ENCODE measurements at regions not wholly inside any gene's neighbourhood (a gene's known extent, or its start where the extent isn't known, plus 50 kb on each side); places are given as distances from the start of the nearest gene placed in this dataset.
"Not testable (repeated sequence)": the region's sequence is repeated elsewhere in the genome, so short reads cannot be mapped to it uniquely, and the experiment has no call there.

DNA sequence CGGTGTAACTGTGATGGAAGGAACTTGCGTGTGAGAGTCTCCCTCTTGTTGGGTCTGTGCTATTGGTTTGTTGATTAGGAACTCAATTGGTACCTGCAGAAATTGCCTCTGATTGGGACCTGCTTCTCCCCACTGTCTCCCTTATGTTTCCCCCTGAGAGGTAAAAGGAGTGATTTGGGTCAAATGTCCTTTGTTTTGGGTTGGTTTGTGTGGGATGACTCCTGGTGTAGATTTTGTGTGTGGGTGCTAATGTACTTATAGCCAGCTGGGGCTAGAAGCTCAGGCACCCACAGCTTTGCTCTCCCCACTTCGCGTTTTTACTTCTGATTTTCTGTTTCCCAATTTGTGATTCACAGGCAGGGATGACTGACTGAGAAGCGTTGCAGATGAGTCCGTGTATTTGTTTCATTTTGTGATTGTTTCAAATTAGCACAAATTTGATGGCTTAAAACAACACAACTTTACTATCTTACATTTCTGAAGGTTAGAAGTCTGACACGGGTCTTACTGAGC lies 79.1 kb downstream of the UTRN start:
- TF ChIP-seq HDGF (IDR thresholded peaks at IDR 0.05; ENCODE audit: borderline replicate concordance), result no peak
- no peak for TF ChIP-seq ZNF384 (IDR thresholded peaks at IDR 0.05)
- TF ChIP-seq CTBP1 (IDR thresholded peaks at IDR 0.05; ENCODE audit: borderline replicate concordance), result no peak
- no peak for TF ChIP-seq L3MBTL2 (conservative IDR thresholded peaks at IDR 0.05)
- no peak for TF ChIP-seq NFRKB (IDR thresholded peaks at IDR 0.05)
- no peak for TF ChIP-seq LEF1 (IDR thresholded peaks at IDR 0.05; ENCODE audit: borderline replicate concordance)
- no peak for TF ChIP-seq SUZ12 (IDR thresholded peaks at IDR 0.05)
- no peak for TF ChIP-seq ARNT (IDR thresholded peaks at IDR 0.05)
- TF ChIP-seq TARDBP (IDR thresholded peaks at IDR 0.05), result no peak
- TF ChIP-seq ELF4 (IDR thresholded peaks at IDR 0.05), result no peak
- TF ChIP-seq, protein P1, sequence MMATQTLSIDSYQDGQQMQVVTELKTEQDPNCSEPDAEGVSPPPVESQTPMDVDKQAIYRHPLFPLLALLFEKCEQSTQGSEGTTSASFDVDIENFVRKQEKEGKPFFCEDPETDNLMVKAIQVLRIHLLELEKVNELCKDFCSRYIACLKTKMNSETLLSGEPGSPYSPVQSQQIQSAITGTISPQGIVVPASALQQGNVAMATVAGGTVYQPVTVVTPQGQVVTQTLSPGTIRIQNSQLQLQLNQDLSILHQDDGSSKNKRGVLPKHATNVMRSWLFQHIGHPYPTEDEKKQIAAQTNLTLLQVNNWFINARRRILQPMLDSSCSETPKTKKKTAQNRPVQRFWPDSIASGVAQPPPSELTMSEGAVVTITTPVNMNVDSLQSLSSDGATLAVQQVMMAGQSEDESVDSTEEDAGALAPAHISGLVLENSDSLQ (IDR thresholded peaks at IDR 0.05), result no peak
- TF ChIP-seq SP1 (IDR thresholded peaks at IDR 0.05), result no peak
- TF ChIP-seq FOXM1 (IDR thresholded peaks at IDR 0.05; ENCODE audit: borderline replicate concordance), result no peak
- no peak for TF ChIP-seq FOXK2 (IDR thresholded peaks at IDR 0.05)
- TF ChIP-seq BHLHE40 (IDR thresholded peaks at IDR 0.05; ENCODE audit: borderline replicate concordance), result no peak
- POLR2A ChIA-PET, result no interaction called here
- DNase-seq (ENCODE audit: extremely low spot score), result no peak
- CTCF ChIA-PET, result no interaction called here

DNA sequence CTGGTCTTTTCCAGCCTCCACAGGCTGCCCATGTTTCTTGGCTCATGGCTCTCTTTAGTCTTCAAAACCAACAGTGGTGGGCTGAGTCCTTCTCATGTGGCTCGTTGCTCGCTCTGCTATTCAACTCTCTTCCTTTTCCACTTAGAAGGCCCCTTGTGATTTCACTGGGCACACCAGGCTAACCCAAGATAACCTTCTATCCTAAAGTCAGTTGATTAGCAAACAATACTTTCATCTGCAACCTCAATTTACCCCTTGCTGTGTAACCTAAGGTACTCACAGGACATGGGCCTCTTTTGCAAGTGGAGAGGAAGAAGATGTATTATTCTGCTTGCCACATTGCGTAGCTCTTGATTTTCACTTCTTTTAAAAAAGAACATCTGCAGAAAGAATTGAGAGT lies 79.6 kb downstream of the UTRN start:
- ChIA-PET POLR2A (no interaction called here), CTCF (no interaction called here)
- TF ChIP-seq HDGF (IDR thresholded peaks at IDR 0.05; ENCODE audit: borderline replicate concordance) (no peak), FOXK2 (IDR thresholded peaks at IDR 0.05) (no peak), L3MBTL2 (conservative IDR thresholded peaks at IDR 0.05) (no peak), ARNT (IDR thresholded peaks at IDR 0.05) (no peak), NFRKB (IDR thresholded peaks at IDR 0.05) (no peak), SUZ12 (IDR thresholded peaks at IDR 0.05) (no peak)
- DNase-seq (ENCODE audit: extremely low spot score), result no peak

DNA sequence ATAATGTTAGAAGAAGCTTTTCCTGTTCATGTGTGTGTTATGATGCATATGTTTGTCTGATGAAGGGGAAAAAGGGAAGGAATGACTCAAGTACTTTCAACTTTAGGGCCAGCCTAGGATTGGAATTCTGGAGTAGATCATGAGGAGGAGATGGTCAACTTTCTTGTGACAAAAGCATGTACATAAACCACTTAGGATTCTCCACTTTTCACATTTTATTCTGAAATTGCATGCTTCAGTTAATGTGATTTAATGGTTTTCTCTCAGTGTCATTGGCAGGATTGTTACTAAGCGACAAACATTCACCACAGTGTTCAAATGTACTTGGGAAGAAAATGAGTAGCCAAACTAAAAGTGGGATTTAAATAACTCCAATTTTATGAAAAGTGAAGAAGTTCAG lies 80.1 kb downstream of the UTRN start:
- ChIA-PET CTCF (no interaction called here), POLR2A (no interaction called here)
- TF ChIP-seq, protein P1 (IDR thresholded peaks at IDR 0.05), result no peak
- TF ChIP-seq ZNF384 (IDR thresholded peaks at IDR 0.05) (no peak), SP1 (IDR thresholded peaks at IDR 0.05) (no peak), TARDBP (IDR thresholded peaks at IDR 0.05) (no peak), ARNT (IDR thresholded peaks at IDR 0.05) (no peak), LEF1 (IDR thresholded peaks at IDR 0.05; ENCODE audit: borderline replicate concordance) (no peak), CTBP1 (IDR thresholded peaks at IDR 0.05; ENCODE audit: borderline replicate concordance) (no peak), BHLHE40 (IDR thresholded peaks at IDR 0.05; ENCODE audit: borderline replicate concordance) (no peak), NFRKB (IDR thresholded peaks at IDR 0.05) (no peak), FOXA1 (IDR thresholded peaks at IDR 0.05) (no peak), SUZ12 (IDR thresholded peaks at IDR 0.05) (no peak), FOXM1 (IDR thresholded peaks at IDR 0.05; ENCODE audit: borderline replicate concordance) (no peak), FOXK2 (IDR thresholded peaks at IDR 0.05) (no peak), ELF4 (IDR thresholded peaks at IDR 0.05) (no peak), HDGF (IDR thresholded peaks at IDR 0.05; ENCODE audit: borderline replicate concordance) (no peak), L3MBTL2 (conservative IDR thresholded peaks at IDR 0.05) (no peak)
- no peak for DNase-seq (ENCODE audit: extremely low spot score)

DNA sequence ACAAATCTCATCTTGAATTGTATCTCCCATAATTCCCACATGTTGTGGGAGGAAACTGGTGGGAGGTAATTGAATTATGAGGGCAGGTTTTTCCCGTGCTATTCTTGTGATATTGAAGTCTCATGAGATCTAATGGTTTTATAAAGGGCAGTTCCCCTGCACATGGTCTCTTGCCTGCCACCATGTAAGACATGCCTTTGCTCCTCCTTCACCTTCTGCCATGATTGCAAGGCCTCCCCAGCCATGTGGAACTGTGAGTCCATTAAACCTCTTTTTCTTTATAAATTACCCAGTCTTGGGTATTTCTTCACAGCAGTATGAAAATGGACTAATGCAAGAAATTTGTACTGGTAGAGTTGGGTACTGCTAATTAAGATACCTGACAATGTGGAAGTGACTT lies 84.6 kb downstream of the UTRN start:
- CTCF ChIA-PET; POLR2A ChIA-PET; DNase-seq (ENCODE audit: extremely low spot score): not testable (repeated sequence)

DNA sequence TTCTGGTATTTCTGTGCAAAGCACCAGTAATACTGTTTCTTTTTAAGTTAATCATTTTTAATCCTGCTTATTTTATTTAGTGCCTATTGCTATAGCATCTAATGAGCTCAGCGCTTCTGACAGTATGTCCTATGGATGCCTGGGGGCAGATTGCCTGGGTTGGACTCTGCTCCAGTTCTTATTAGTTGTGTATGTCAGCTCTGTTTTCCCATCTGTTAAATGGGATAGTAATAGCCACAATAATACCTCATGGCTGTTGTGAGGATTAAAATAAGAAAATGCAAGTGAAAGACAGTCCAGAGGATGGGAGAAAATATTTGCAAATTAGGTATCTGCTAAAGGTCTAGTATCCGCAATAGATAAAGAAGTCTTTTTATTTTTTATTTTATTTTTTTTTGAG lies 87.0 kb downstream of the UTRN start:
- no peak for DNase-seq (ENCODE audit: extremely low spot score)
- TF ChIP-seq TARDBP (IDR thresholded peaks at IDR 0.05) (no peak), SUZ12 (IDR thresholded peaks at IDR 0.05) (no peak), HDGF (IDR thresholded peaks at IDR 0.05; ENCODE audit: borderline replicate concordance) (no peak), ARNT (IDR thresholded peaks at IDR 0.05) (no peak), NFRKB (IDR thresholded peaks at IDR 0.05) (no peak), CTBP1 (IDR thresholded peaks at IDR 0.05; ENCODE audit: borderline replicate concordance) (no peak), L3MBTL2 (conservative IDR thresholded peaks at IDR 0.05) (no peak), SP1 (IDR thresholded peaks at IDR 0.05) (no peak)
- TF ChIP-seq, protein P1 (IDR thresholded peaks at IDR 0.05), result no peak
- ChIA-PET POLR2A (no interaction called here), CTCF (no interaction called here)

DNA sequence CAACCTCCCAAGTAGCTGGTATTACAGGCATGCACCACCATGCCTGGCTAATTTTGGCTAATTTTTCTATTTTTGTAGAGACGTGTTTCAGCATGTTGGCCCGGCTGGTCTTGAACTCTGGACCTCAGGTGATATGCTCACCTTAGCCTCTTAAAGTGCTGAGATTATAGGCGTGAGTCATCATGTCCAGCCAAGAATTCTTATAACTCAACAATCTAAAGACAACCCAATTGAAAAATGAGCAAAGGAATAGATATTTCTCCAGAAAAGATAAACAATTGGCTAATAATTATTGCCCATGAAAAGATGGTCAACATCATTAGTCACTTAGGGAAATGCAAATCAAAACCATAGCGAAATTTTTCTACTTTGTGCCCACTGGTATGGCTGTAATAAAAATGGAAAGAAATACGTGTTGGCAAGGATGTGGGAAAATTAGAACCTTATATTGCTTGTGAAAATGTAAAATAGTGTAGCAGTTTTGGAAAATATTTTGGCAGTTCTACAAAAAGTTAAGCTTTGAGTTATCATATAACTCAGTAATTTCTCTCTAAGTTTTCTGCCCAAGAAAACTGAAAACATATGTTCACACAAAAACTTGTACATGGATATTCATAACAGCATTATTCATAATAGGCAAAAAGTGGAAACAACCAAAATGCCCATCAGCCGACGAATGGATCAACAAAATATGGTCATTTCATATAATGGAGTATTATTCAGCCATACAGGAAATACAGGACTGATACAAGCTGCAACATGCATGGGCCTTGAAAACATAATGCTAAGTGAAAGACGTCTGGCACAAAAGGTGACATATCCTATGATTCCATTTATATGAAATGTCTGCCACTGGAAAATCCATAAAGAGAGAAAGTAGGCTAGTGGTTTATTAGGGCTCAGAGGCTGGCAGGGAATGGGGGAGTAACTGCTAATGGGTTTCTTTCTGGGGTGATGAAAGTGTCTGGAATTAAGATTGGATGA lies 87.8 kb downstream of the UTRN start:
- ChIA-PET CTCF (no interaction called here), POLR2A (no interaction called here)
- DNase-seq (ENCODE audit: extremely low spot score), result no peak
- no peak for TF ChIP-seq CTBP1 (IDR thresholded peaks at IDR 0.05; ENCODE audit: borderline replicate concordance)
- TF ChIP-seq, protein P1 (IDR thresholded peaks at IDR 0.05), result no peak
- no peak for TF ChIP-seq ARNT (IDR thresholded peaks at IDR 0.05)
- no peak for TF ChIP-seq FOXK2 (IDR thresholded peaks at IDR 0.05)
- no peak for TF ChIP-seq TARDBP (IDR thresholded peaks at IDR 0.05)
- TF ChIP-seq ELF4 (IDR thresholded peaks at IDR 0.05), result no peak
- TF ChIP-seq ZNF384 (IDR thresholded peaks at IDR 0.05), result no peak
- TF ChIP-seq HDGF (IDR thresholded peaks at IDR 0.05; ENCODE audit: borderline replicate concordance), result no peak
- TF ChIP-seq SP1 (IDR thresholded peaks at IDR 0.05), result no peak
- no peak for TF ChIP-seq FOXM1 (IDR thresholded peaks at IDR 0.05; ENCODE audit: borderline replicate concordance)

DNA sequence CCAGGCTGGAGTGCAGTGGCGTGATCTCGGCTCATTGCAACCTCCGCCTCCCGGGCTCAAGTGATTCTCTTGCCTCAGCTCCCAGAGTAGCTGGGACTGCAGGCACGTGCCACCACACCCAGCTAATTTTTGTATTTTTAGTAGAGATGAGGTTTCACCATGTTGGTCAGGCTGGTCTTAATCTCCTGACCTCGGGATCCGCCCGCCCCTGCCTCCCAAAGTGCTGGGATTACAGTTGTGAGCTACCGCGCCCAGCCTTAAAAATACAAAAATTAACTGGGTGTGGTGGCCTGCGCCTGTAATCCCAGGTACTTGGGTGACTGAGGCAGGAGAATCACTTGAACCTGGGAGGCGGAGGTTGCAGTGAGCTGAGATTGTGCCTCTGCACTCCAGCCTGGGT lies 89.4 kb downstream of the UTRN start:
- POLR2A ChIA-PET; CTCF ChIA-PET; DNase-seq (ENCODE audit: extremely low spot score): not testable (repeated sequence)
